ENCODE measurements at regions not wholly inside any gene's neighbourhood (a gene's known extent, or its start where the extent isn't known, plus 50 kb on each side); places are given as distances from the start of the nearest gene placed in this dataset.

DNA sequence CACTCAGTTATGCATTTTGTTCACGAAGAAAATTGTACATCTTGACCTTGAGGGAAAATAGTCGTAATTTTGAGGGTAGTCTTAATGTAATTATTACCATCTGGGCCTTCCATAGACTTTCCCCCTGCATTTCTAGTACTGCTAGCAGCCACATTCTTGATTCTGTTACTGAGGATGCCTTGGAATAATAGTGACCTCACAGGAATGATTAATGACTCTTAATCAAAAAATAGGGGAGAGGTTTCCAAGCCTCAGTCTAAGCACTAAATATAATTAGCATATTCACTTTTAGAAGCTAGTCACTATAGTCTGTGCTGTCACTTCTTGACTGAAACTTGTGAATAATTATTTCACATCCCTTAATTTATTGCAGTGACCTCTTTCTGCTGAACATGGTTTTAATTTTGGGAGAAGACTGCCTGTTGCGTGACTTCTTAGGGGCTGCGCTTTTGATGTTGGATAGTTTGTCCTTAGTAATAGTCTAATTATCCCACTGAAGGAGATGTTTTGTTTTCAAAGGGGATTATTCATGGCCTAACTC lies 400.5 kb downstream of the ADAMTS20 start:
- TF ChIP-seq CTCF (IDR thresholded peaks at IDR 0.05), result no peak
- TF ChIP-seq POLR2A (IDR thresholded peaks at IDR 0.05), result no peak
- no peak for TF ChIP-seq POLR2AphosphoS5 (IDR thresholded peaks at IDR 0.05)

Measured in prostate gland (tissue), 2 donors.